ENCODE measurements at regions not wholly inside any gene's neighbourhood (a gene's known extent, or its start where the extent isn't known, plus 50 kb on each side); places are given as distances from the start of the nearest gene placed in this dataset.

GRCh38 chr4:166153548-166153947 is 280.5 kb downstream of the TLL1 start:
- no peak overlapping the region for H3K9ac ChIP-seq (ENCODE audit: low read length)
- no peaks in the 10 kb centered on the region for H4K20me1 ChIP-seq (ENCODE audit: insufficient read depth, low read depth, low read length)
- H3K9me2 ChIP-seq (replicated peaks; ENCODE audit: insufficient read depth, low read length) = peaks cover 8% of the 10 kb centered on the region; the same call in 1 of the 2 replicates
- no peaks in the 10 kb centered on the region for H3K4me1 ChIP-seq (ENCODE audit: low read length)
- no peak overlapping the region for H3K27ac ChIP-seq (ENCODE audit: low read length)
- no peaks in the 10 kb centered on the region for H3K27me3 ChIP-seq (ENCODE audit: low read length)
- DNase-seq = no peak
- no peaks in the 10 kb centered on the region for H3K79me2 ChIP-seq (ENCODE audit: low read length)
- H2AFZ ChIP-seq (ENCODE audit: low read length) = no peak overlapping the region
- no peaks in the 10 kb centered on the region for H3K36me3 ChIP-seq (ENCODE audit: insufficient read depth, low read length)
- H3K4me3 ChIP-seq (ENCODE audit: low read length) = no peak overlapping the region
- H3K4me2 ChIP-seq (ENCODE audit: low read depth, low read length, poor library complexity, severe bottlenecking) = no peak overlapping the region
- H3K9me3 ChIP-seq (ENCODE audit: low read length) = no peaks in the 10 kb centered on the region

DNA sequence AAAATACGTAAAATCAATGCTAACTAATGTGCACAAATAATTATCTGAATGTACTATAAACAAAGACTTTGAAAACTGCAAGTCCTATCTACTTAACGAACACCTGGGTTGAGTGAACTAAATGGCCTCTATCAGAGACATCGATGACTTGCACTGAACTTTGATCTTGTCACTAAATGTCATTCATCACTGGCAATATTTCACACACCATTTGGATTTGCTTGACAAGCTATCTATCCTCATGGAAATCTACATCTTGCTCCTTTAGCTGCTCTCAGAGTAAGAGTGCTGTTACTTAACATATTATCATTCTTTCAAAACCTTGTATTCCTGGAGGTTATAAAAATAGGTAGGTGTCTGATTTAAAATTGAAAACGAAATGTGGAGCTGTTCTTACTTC is 289.3 kb downstream of the TLL1 start:
- Histone ChIP-seq H3K4me3 (ENCODE audit: low read length) (no peak overlapping the region), H3K27ac (ENCODE audit: low read length) (no peak overlapping the region), H2AFZ (ENCODE audit: low read length) (no peak overlapping the region), H3K9me2 (replicated peaks; ENCODE audit: insufficient read depth, low read length) (0 out of 2 replicates have a peak, but pooled peaks cover 4% of the 10 kb centered on the region), H3K4me1 (ENCODE audit: low read length) (no peaks in the 10 kb centered on the region), H3K27me3 (ENCODE audit: low read length) (no peaks in the 10 kb centered on the region), H3K9me3 (ENCODE audit: low read length) (no peaks in the 10 kb centered on the region), H3K36me3 (ENCODE audit: insufficient read depth, low read length) (no peaks in the 10 kb centered on the region), H4K20me1 (ENCODE audit: insufficient read depth, low read depth, low read length) (no peaks in the 10 kb centered on the region), H3K4me2 (ENCODE audit: low read depth, low read length, poor library complexity, severe bottlenecking) (no peak overlapping the region), H3K79me2 (ENCODE audit: low read length) (no peaks in the 10 kb centered on the region), H3K9ac (ENCODE audit: low read length) (no peak overlapping the region)
- no peak for DNase-seq

- Histone ChIP-seq H4K20me1 (ENCODE audit: insufficient read depth, low read depth, low read length) (no peaks in the 10 kb centered on the region), H3K36me3 (ENCODE audit: insufficient read depth, low read length) (no peaks in the 10 kb centered on the region), H3K9me3 (ENCODE audit: low read length) (no peaks in the 10 kb centered on the region), H3K9me2 (replicated peaks; ENCODE audit: insufficient read depth, low read length) (no peaks in the 10 kb centered on the region), H3K4me3 (ENCODE audit: low read length) (no peak overlapping the region), H3K27me3 (ENCODE audit: low read length) (no peaks in the 10 kb centered on the region), H3K4me1 (ENCODE audit: low read length) (no peaks in the 10 kb centered on the region), H3K4me2 (ENCODE audit: low read depth, low read length, poor library complexity, severe bottlenecking) (no peak overlapping the region), H3K79me2 (ENCODE audit: low read length) (no peaks in the 10 kb centered on the region), H3K27ac (ENCODE audit: low read length) (no peak overlapping the region), H3K9ac (ENCODE audit: low read length) (no peak overlapping the region), H2AFZ (ENCODE audit: low read length) (no peak overlapping the region)
- peak; percentile 94 for DNase-seq
Measured at GRCh38 chr4:166165829-166166420, 292.9 kb downstream of the TLL1 start.

GRCh38 chr4:166169111-166169510 is 296.1 kb downstream of the TLL1 start:
- peak; percentile 65 for DNase-seq
- Histone ChIP-seq H3K36me3 (ENCODE audit: insufficient read depth, low read length) (no peaks in the 10 kb centered on the region), H3K9me2 (replicated peaks; ENCODE audit: insufficient read depth, low read length) (no peaks in the 10 kb centered on the region), H3K79me2 (ENCODE audit: low read length) (no peaks in the 10 kb centered on the region), H3K4me3 (ENCODE audit: low read length) (no peak overlapping the region), H3K9me3 (ENCODE audit: low read length) (no peaks in the 10 kb centered on the region), H3K4me2 (ENCODE audit: low read depth, low read length, poor library complexity, severe bottlenecking) (no peak overlapping the region), H3K27ac (ENCODE audit: low read length) (no peak overlapping the region), H3K4me1 (ENCODE audit: low read length) (no peaks in the 10 kb centered on the region), H4K20me1 (ENCODE audit: insufficient read depth, low read depth, low read length) (no peaks in the 10 kb centered on the region), H2AFZ (ENCODE audit: low read length) (no peak overlapping the region), H3K27me3 (ENCODE audit: low read length) (no peaks in the 10 kb centered on the region), H3K9ac (ENCODE audit: low read length) (no peak overlapping the region)

- Histone ChIP-seq H3K4me2 (ENCODE audit: low read depth, low read length, poor library complexity, severe bottlenecking) (no peak overlapping the region), H3K4me3 (ENCODE audit: low read length) (no peak overlapping the region), H3K79me2 (ENCODE audit: low read length) (no peaks in the 10 kb centered on the region), H3K9me2 (replicated peaks; ENCODE audit: insufficient read depth, low read length) (no peaks in the 10 kb centered on the region), H2AFZ (ENCODE audit: low read length) (no peak overlapping the region), H3K4me1 (ENCODE audit: low read length) (no peaks in the 10 kb centered on the region), H4K20me1 (ENCODE audit: insufficient read depth, low read depth, low read length) (no peaks in the 10 kb centered on the region), H3K9me3 (ENCODE audit: low read length) (no peaks in the 10 kb centered on the region), H3K27me3 (ENCODE audit: low read length) (no peaks in the 10 kb centered on the region), H3K9ac (ENCODE audit: low read length) (no peak overlapping the region), H3K36me3 (ENCODE audit: insufficient read depth, low read length) (no peaks in the 10 kb centered on the region), H3K27ac (ENCODE audit: low read length) (no peak overlapping the region)
- no peak for DNase-seq
Measured at GRCh38 chr4:166172619-166173018, 299.6 kb downstream of the TLL1 start.

GRCh38 chr4:166174717-166175490 is 301.9 kb downstream of the TLL1 start:
- Histone ChIP-seq H3K9ac (ENCODE audit: low read length) (no peak overlapping the region), H3K79me2 (ENCODE audit: low read length) (no peaks in the 10 kb centered on the region), H3K36me3 (ENCODE audit: insufficient read depth, low read length) (no peaks in the 10 kb centered on the region), H3K27ac (ENCODE audit: low read length) (no peak overlapping the region), H3K27me3 (ENCODE audit: low read length) (no peaks in the 10 kb centered on the region), H3K9me3 (ENCODE audit: low read length) (no peaks in the 10 kb centered on the region), H2AFZ (ENCODE audit: low read length) (no peak overlapping the region), H4K20me1 (ENCODE audit: insufficient read depth, low read depth, low read length) (no peaks in the 10 kb centered on the region), H3K4me3 (ENCODE audit: low read length) (no peak overlapping the region), H3K4me1 (ENCODE audit: low read length) (no peaks in the 10 kb centered on the region), H3K9me2 (replicated peaks; ENCODE audit: insufficient read depth, low read length) (no peaks in the 10 kb centered on the region), H3K4me2 (ENCODE audit: low read depth, low read length, poor library complexity, severe bottlenecking) (no peak overlapping the region)
- DNase-seq = no peak

DNA sequence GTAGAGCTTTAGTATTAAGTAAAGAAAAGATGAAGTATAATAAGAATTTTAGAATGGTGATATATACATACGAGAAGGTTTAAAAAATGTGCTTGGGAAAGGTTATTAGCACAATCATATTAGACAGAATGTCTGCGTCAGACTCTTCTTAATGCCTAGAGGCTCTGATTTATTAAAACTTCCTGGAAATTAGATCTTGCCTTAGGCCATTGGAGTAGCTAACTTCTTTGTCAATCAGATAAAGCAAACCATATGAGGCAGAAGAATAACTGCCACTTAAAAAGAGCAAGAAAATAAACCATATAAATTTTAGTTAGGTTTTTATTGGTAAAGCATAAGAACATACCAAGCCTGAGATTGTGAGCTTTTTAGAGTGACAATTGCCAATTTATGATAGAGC is 309.1 kb downstream of the TLL1 start:
- Histone ChIP-seq H3K4me1 (ENCODE audit: low read length) (no peaks in the 10 kb centered on the region), H2AFZ (ENCODE audit: low read length) (no peak overlapping the region), H3K9me2 (replicated peaks; ENCODE audit: insufficient read depth, low read length) (no peaks in the 10 kb centered on the region), H4K20me1 (ENCODE audit: insufficient read depth, low read depth, low read length) (no peaks in the 10 kb centered on the region), H3K36me3 (ENCODE audit: insufficient read depth, low read length) (no peaks in the 10 kb centered on the region), H3K4me2 (ENCODE audit: low read depth, low read length, poor library complexity, severe bottlenecking) (no peak overlapping the region), H3K9me3 (ENCODE audit: low read length) (peaks cover 5% of the 10 kb centered on the region; the same call in 1 of the 2 replicates), H3K27ac (ENCODE audit: low read length) (no peak overlapping the region), H3K9ac (ENCODE audit: low read length) (no peak overlapping the region), H3K79me2 (ENCODE audit: low read length) (no peaks in the 10 kb centered on the region), H3K27me3 (ENCODE audit: low read length) (no peaks in the 10 kb centered on the region), H3K4me3 (ENCODE audit: low read length) (no peak overlapping the region)
- DNase-seq = no peak

GRCh38 chr4:166195101-166195500 is 322.1 kb downstream of the TLL1 start:
- Histone ChIP-seq H3K4me1 (ENCODE audit: low read length) (no peaks in the 10 kb centered on the region), H3K9me3 (ENCODE audit: low read length) (no peaks in the 10 kb centered on the region), H3K36me3 (ENCODE audit: insufficient read depth, low read length) (no peaks in the 10 kb centered on the region), H3K9me2 (replicated peaks; ENCODE audit: insufficient read depth, low read length) (0 out of 2 replicates have a peak, but pooled peaks cover 3% of the 10 kb centered on the region), H3K27ac (ENCODE audit: low read length) (no peak overlapping the region), H2AFZ (ENCODE audit: low read length) (no peak overlapping the region), H3K4me3 (ENCODE audit: low read length) (no peak overlapping the region), H4K20me1 (ENCODE audit: insufficient read depth, low read depth, low read length) (no peaks in the 10 kb centered on the region), H3K79me2 (ENCODE audit: low read length) (no peaks in the 10 kb centered on the region), H3K9ac (ENCODE audit: low read length) (no peak overlapping the region), H3K27me3 (ENCODE audit: low read length) (no peaks in the 10 kb centered on the region), H3K4me2 (ENCODE audit: low read depth, low read length, poor library complexity, severe bottlenecking) (no peak overlapping the region)
- no peak for DNase-seq
